HEK293T (cell line): ENCODE measurements at regions not wholly inside any gene's neighbourhood (a gene's known extent, or its start where the extent isn't known, plus 50 kb on each side); places are given as distances from the start of the nearest gene placed in this dataset.

Experiments
- ARNT ChIP-seq: fragments of 450-650 bp; IDR thresholded peaks from 2 replicates; pipeline ENCODE4 v1.6.1; 2017; ENCODE audit warnings: mild to moderate bottlenecking
- BHLHE40 ChIP-seq: fragments of 450-650 bp; IDR thresholded peaks from 2 replicates; pipeline ENCODE4 v1.6.1; 2016; ENCODE audit warnings: mild to moderate bottlenecking, moderate library complexity, borderline replicate concordance
- CTBP1 ChIP-seq: fragments of 450-650 bp; IDR thresholded peaks from 2 replicates; pipeline ENCODE4 v1.6.1; 2016; ENCODE audit warnings: borderline replicate concordance
- ELF4 ChIP-seq: fragments of 450-650 bp; IDR thresholded peaks from 2 replicates; pipeline ENCODE4 v1.6.1; 2017; ENCODE audit warnings: antibody characterized with exemption
- FOXK2 ChIP-seq: fragments of 450-650 bp; IDR thresholded peaks from 2 replicates; pipeline ENCODE4 v1.6.1; 2016; ENCODE audit warnings: mild to moderate bottlenecking
- FOXM1 ChIP-seq: fragments of 450-650 bp; IDR thresholded peaks from 2 replicates; pipeline ENCODE4 v1.6.1; 2017; ENCODE audit warnings: mild to moderate bottlenecking, borderline replicate concordance
- HDGF ChIP-seq: fragments of 450-650 bp; IDR thresholded peaks from 2 replicates; pipeline ENCODE4 v1.6.1; 2017; ENCODE audit warnings: antibody characterized with exemption, borderline replicate concordance
- L3MBTL2 ChIP-seq: fragments of 450-650 bp; conservative IDR thresholded peaks from 2 replicates; pipeline ENCODE4 v1.6.1; 2016; ENCODE audit warnings: mild to moderate bottlenecking
- NFRKB ChIP-seq: fragments of 450-650 bp; IDR thresholded peaks from 2 replicates; pipeline ENCODE4 v1.6.1; 2016; ENCODE audit warnings: mild to moderate bottlenecking, moderate library complexity
- SP1 ChIP-seq: fragments of 450-650 bp; IDR thresholded peaks from 2 replicates; pipeline ENCODE4 v1.6.1; 2017
- SUZ12 ChIP-seq: fragments of 450-650 bp; IDR thresholded peaks from 2 replicates; pipeline ENCODE4 v1.6.1; 2016; ENCODE audit warnings: mild to moderate bottlenecking
- TARDBP ChIP-seq: fragments of 450-650 bp; IDR thresholded peaks from 2 replicates; pipeline ENCODE4 v1.6.1; 2016
- TF ChIP-seq, protein P1 (sequence below): fragments of 450-650 bp; IDR thresholded peaks from 2 replicates; pipeline ENCODE4 v1.6.1; 2016

DNA sequence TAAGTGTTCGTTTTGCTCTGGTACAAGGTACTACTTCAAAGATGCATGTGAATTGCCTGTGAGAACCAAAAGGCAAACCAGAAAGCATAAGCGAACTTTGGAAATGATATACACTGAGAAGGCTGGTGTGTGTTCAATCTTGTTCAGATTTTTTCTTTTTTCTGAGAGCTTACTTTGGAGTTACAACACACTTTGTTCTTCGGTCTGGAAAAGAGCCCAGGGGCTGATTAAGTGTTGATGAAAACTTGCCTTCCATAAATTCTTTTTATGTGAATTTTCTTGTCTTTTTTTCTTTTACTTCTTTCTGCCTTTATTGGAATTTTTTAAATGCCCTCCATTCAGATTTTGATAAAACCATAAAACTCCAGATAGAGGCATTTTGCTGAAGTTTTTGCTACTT lies 395.1 kb upstream of the SASH1 start:
- TF ChIP-seq NFRKB: no peak
- TF ChIP-seq, protein P1, sequence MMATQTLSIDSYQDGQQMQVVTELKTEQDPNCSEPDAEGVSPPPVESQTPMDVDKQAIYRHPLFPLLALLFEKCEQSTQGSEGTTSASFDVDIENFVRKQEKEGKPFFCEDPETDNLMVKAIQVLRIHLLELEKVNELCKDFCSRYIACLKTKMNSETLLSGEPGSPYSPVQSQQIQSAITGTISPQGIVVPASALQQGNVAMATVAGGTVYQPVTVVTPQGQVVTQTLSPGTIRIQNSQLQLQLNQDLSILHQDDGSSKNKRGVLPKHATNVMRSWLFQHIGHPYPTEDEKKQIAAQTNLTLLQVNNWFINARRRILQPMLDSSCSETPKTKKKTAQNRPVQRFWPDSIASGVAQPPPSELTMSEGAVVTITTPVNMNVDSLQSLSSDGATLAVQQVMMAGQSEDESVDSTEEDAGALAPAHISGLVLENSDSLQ: no peak
- no peak for TF ChIP-seq ARNT
- TF ChIP-seq CTBP1: no peak
- no peak for TF ChIP-seq TARDBP
- TF ChIP-seq BHLHE40: no peak
- no peak for TF ChIP-seq ELF4
- no peak for TF ChIP-seq SUZ12
- TF ChIP-seq FOXK2: no peak
- no peak for TF ChIP-seq HDGF
- no peak for TF ChIP-seq L3MBTL2
- TF ChIP-seq FOXM1: no peak
- no peak for TF ChIP-seq SP1
